ENCODE measurements at regions not wholly inside any gene's neighbourhood (a gene's known extent, or its start where the extent isn't known, plus 50 kb on each side); places are given as distances from the start of the nearest gene placed in this dataset.

DNA sequence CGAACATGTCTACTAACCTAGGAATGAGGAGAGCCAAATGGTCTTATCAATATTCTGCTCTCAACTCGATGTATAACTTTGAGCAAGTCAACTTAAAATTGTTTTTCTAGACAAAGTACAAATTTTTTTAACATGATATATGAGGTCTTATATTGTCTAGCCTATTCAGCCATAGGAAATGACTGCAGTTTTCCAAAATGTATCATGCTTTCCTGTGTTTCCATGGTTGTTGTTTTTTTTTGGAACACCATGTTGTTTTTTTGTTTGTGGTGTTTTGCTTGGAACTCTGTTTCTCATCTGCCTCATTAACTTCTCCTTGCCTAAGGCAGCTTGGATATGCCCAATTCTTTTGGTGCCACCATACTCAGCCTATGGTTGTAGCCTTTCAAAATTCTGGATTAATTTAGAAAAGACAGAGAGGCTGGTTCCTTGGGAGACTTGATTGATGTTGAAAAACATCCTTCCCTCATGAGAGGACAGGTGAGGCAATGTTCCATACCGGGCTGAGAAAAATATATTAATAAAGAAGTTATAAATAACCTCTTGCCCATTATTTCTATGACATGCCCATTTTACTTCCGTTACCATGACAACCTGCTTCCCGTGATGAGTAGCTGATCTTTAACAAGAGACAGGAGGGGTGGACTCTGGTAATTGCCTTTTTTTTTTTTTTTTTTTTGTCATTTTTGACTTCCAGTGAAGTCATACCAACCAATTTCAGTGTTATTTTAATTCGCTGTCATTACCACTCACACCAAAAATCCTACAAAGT is 687.9 kb upstream of the GRM7 start:
- Mint-ChIP-seq H3K4me1 (ENCODE audit: low read depth, unreplicated experiment) (no peaks in the 10 kb centered on the region), H3K27me3 (ENCODE audit: unreplicated experiment) (no peaks in the 10 kb centered on the region), H3K27ac (ENCODE audit: unreplicated experiment) (no peak overlapping the region), H3K36me3 (ENCODE audit: insufficient read depth, unreplicated experiment) (no peaks in the 10 kb centered on the region), H3K4me3 (ENCODE audit: low read depth, unreplicated experiment) (no peak overlapping the region), H3K9me3 (ENCODE audit: low read depth, unreplicated experiment) (peaks cover 10% of the 10 kb centered on the region)
- no TSS peak for BruUV-seq (replicated peaks)
- intact Hi-C loops (cut with micrococcal nuclease; ENCODE audit: unreplicated experiment): no loop called here
- TF ChIP-seq, protein P1, sequence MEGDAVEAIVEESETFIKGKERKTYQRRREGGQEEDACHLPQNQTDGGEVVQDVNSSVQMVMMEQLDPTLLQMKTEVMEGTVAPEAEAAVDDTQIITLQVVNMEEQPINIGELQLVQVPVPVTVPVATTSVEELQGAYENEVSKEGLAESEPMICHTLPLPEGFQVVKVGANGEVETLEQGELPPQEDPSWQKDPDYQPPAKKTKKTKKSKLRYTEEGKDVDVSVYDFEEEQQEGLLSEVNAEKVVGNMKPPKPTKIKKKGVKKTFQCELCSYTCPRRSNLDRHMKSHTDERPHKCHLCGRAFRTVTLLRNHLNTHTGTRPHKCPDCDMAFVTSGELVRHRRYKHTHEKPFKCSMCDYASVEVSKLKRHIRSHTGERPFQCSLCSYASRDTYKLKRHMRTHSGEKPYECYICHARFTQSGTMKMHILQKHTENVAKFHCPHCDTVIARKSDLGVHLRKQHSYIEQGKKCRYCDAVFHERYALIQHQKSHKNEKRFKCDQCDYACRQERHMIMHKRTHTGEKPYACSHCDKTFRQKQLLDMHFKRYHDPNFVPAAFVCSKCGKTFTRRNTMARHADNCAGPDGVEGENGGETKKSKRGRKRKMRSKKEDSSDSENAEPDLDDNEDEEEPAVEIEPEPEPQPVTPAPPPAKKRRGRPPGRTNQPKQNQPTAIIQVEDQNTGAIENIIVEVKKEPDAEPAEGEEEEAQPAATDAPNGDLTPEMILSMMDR (IDR thresholded peaks at IDR 0.05; ENCODE audit: unreplicated experiment): no peak
- DNase-seq: no peak
- CTCF ChIA-PET: no interaction called here

DNA sequence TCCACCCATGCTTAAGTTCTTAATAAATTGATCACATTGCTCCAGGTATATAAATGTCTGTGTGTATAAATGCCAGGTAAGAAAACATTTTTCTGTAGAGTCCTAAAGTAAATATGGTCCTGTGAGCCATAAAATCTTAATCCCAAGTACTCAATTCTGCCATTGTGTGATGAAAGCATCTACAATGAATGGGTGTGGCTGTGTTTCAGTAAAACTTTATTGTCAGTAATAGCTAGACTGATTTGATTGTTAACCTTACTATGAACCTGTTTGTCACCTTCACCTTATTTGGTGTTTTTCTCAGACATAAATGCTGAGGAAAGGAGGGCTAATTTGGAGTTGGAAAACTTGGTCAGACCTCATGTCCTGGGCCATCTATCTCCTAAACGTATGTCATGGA is 683.5 kb upstream of the GRM7 start:
- intact Hi-C loops (cut with micrococcal nuclease; ENCODE audit: unreplicated experiment): no loop called here
- TF ChIP-seq, protein P1 (IDR thresholded peaks at IDR 0.05; ENCODE audit: unreplicated experiment): no peak
- DNase-seq: no peak
- H3K4me1 Mint-ChIP-seq (ENCODE audit: low read depth, unreplicated experiment): no peaks in the 10 kb centered on the region
- peaks cover 6% of the 10 kb centered on the region for H3K9me3 Mint-ChIP-seq (ENCODE audit: low read depth, unreplicated experiment)
- CTCF ChIA-PET: no interaction called here
- no peak overlapping the region for H3K4me3 Mint-ChIP-seq (ENCODE audit: low read depth, unreplicated experiment)
- no peaks in the 10 kb centered on the region for H3K36me3 Mint-ChIP-seq (ENCODE audit: insufficient read depth, unreplicated experiment)
- H3K27ac Mint-ChIP-seq (ENCODE audit: unreplicated experiment): no peak overlapping the region
- H3K27me3 Mint-ChIP-seq (ENCODE audit: unreplicated experiment): no peaks in the 10 kb centered on the region
- BruUV-seq (replicated peaks): no TSS peak

DNA sequence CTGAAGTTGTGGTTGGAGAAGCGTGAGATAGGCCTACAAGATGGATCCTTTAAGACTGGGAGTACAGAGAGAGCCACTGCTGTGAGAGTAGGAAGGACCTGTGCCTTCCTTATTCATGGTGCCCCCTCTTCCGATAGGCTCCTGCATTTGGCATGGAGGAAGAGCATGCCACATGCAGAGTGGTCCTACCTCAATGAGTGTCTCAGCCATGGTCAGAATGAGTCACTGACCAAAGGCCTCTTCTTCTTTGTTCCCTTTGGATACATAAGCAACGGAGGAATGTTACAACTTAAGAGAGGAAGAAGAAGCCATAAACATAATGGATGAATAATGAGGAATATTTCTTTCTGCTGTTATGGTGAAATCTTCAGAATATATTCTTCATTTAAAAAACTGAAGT is 681.2 kb upstream of the GRM7 start:
- Mint-ChIP-seq H3K36me3 (ENCODE audit: insufficient read depth, unreplicated experiment) (no peaks in the 10 kb centered on the region), H3K9me3 (ENCODE audit: low read depth, unreplicated experiment) (peaks cover 8% of the 10 kb centered on the region), H3K4me3 (ENCODE audit: low read depth, unreplicated experiment) (no peak overlapping the region), H3K27me3 (ENCODE audit: unreplicated experiment) (no peaks in the 10 kb centered on the region), H3K27ac (ENCODE audit: unreplicated experiment) (no peak overlapping the region), H3K4me1 (ENCODE audit: low read depth, unreplicated experiment) (no peaks in the 10 kb centered on the region)
- TF ChIP-seq, protein P1 (IDR thresholded peaks at IDR 0.05; ENCODE audit: unreplicated experiment): no peak
- no peak for DNase-seq
- CTCF ChIA-PET: no interaction called here
- intact Hi-C loops (cut with micrococcal nuclease; ENCODE audit: unreplicated experiment): no loop called here
- BruUV-seq (replicated peaks): no TSS peak

DNA sequence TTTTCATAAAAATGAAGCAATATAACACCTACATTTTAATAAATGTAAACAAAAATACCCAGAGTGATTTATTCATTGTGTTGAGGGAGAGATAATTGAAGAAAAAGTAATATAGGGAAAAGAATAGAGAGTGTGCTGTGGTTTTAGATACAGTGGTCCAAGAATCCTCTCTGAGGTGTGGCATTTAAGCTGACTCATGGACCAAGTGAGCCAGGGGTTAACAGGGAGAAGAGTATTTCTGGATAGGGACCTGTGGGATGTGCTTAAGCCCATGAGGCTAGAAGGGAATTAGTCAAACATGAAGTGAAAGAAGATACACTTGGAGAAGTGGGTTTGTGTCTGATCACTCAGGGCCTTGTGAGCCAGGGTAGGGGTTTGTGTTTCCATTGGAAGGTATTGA is 680.7 kb upstream of the GRM7 start:
- Mint-ChIP-seq H3K4me1 (ENCODE audit: low read depth, unreplicated experiment) (no peaks in the 10 kb centered on the region), H3K36me3 (ENCODE audit: insufficient read depth, unreplicated experiment) (no peaks in the 10 kb centered on the region), H3K9me3 (ENCODE audit: low read depth, unreplicated experiment) (peaks cover 8% of the 10 kb centered on the region), H3K27ac (ENCODE audit: unreplicated experiment) (no peak overlapping the region), H3K4me3 (ENCODE audit: low read depth, unreplicated experiment) (no peak overlapping the region), H3K27me3 (ENCODE audit: unreplicated experiment) (no peaks in the 10 kb centered on the region)
- CTCF ChIA-PET: no interaction called here
- TF ChIP-seq, protein P1 (IDR thresholded peaks at IDR 0.05; ENCODE audit: unreplicated experiment): no peak
- no TSS peak for BruUV-seq (replicated peaks)
- DNase-seq: no peak
- intact Hi-C loops (cut with micrococcal nuclease; ENCODE audit: unreplicated experiment): no loop called here

Data from Calu3 (cell line).